ENCODE measurements at regions not wholly inside any gene's neighbourhood (a gene's known extent, or its start where the extent isn't known, plus 50 kb on each side); places are given as distances from the start of the nearest gene placed in this dataset.
"Not testable (repeated sequence)": the region's sequence is repeated elsewhere in the genome, so short reads cannot be mapped to it uniquely, and the experiment has no call there.

GRCh38 chr3:69488026-69488425, 102.1 kb upstream of the FRMD4B start:
- intact Hi-C loops (cut with DNase I) = no loop called here
- Histone ChIP-seq H3K36me3 (no peaks in the 10 kb centered on the region), H3K27me3 (replicated peaks; ENCODE audit: insufficient read depth) (no peaks in the 10 kb centered on the region), H3K4me1 (replicated peaks) (no peaks in the 10 kb centered on the region), H3K4me3 (no peak overlapping the region), H3K9me3 (no peaks in the 10 kb centered on the region), H3K27ac (no peak overlapping the region)
- no peak for DNase-seq (ENCODE audit: low spot score)
- no peak for TF ChIP-seq POLR2A (IDR thresholded peaks at IDR 0.05)
- TF ChIP-seq POLR2AphosphoS5 (IDR thresholded peaks at IDR 0.05) = no peak
- no peak for TF ChIP-seq CTCF (IDR thresholded peaks at IDR 0.05)

GRCh38 chr3:69485489-69485888, 99.6 kb upstream of the FRMD4B start:
- Histone ChIP-seq H3K27me3 (replicated peaks; ENCODE audit: insufficient read depth) (no peaks in the 10 kb centered on the region), H3K4me3 (no peak overlapping the region), H3K36me3 (no peaks in the 10 kb centered on the region), H3K4me1 (replicated peaks) (no peaks in the 10 kb centered on the region), H3K9me3 (no peaks in the 10 kb centered on the region), H3K27ac (no peak overlapping the region)
- no peak for TF ChIP-seq POLR2AphosphoS5 (IDR thresholded peaks at IDR 0.05)
- no peak for TF ChIP-seq CTCF (IDR thresholded peaks at IDR 0.05)
- TF ChIP-seq POLR2A (IDR thresholded peaks at IDR 0.05) = no peak
- intact Hi-C loops (cut with DNase I) = no loop called here
- WGBS = 93% methylated on average over 4 of the region's 4 CpGs
- DNase-seq (ENCODE audit: low spot score) = no peak

GRCh38 chr3:69484507-69485393, 98.9 kb upstream of the FRMD4B start:
- intact Hi-C loops (cut with DNase I) = no loop called here
- Histone ChIP-seq H3K27me3 (replicated peaks; ENCODE audit: insufficient read depth) (no peaks in the 10 kb centered on the region), H3K27ac (no peak overlapping the region), H3K36me3 (no peaks in the 10 kb centered on the region), H3K4me1 (replicated peaks) (no peaks in the 10 kb centered on the region), H3K9me3 (no peaks in the 10 kb centered on the region), H3K4me3 (no peak overlapping the region)
- TF ChIP-seq POLR2AphosphoS5 (IDR thresholded peaks at IDR 0.05) (no peak), CTCF (IDR thresholded peaks at IDR 0.05) (no peak), POLR2A (IDR thresholded peaks at IDR 0.05) (no peak)
- no peak for DNase-seq (ENCODE audit: low spot score)
- WGBS = 51% methylated on average over 6 of the region's 6 CpGs

- H3K4me1 ChIP-seq (replicated peaks) = no peaks in the 10 kb centered on the region
- no peaks in the 10 kb centered on the region for H3K27me3 ChIP-seq (replicated peaks; ENCODE audit: insufficient read depth)
- no peak for DNase-seq (ENCODE audit: low spot score)
- no peak overlapping the region for H3K4me3 ChIP-seq
- H3K27ac ChIP-seq = no peak overlapping the region
- intact Hi-C loops (cut with DNase I) = no loop called here
- H3K36me3 ChIP-seq = no peaks in the 10 kb centered on the region
- no peak for TF ChIP-seq POLR2AphosphoS5 (IDR thresholded peaks at IDR 0.05)
- TF ChIP-seq CTCF (IDR thresholded peaks at IDR 0.05) = no peak
- TF ChIP-seq POLR2A (IDR thresholded peaks at IDR 0.05) = no peak
- H3K9me3 ChIP-seq = no peaks in the 10 kb centered on the region
- 64% methylated on average over 3 of the region's 3 CpGs for WGBS
Observed at GRCh38 chr3:69483449-69483848, 97.6 kb upstream of the FRMD4B start.

- H3K36me3 ChIP-seq; H3K27me3 ChIP-seq (replicated peaks; ENCODE audit: insufficient read depth); H3K4me1 ChIP-seq (replicated peaks); H3K27ac ChIP-seq; intact Hi-C loops (cut with DNase I); H3K4me3 ChIP-seq; DNase-seq (ENCODE audit: low spot score); H3K9me3 ChIP-seq: not testable (repeated sequence)
- WGBS = 89% methylated on average over 16 of the region's 16 CpGs
Observed at GRCh38 chr3:69480986-69481385, 95.1 kb upstream of the FRMD4B start.
